HL-60 (cell line): ENCODE measurements at regions not wholly inside any gene's neighbourhood (a gene's known extent, or its start where the extent isn't known, plus 50 kb on each side); places are given as distances from the start of the nearest gene placed in this dataset.

ENCODE experiments used
- DNase-seq, 2 experiments: peaks; one replicate each; pipeline ENCODE4 v3.0.0-alpha.2; 2010 to 2020; ENCODE audit warnings: low read depth in 1 of 2, low spot score in 1 of 2
- H3K27ac ChIP-seq: fragments of 250-450 bp; sonication (Bioruptor Pico); replicated peaks from 2 replicates; pipeline ENCODE4 v1.5.1; 2020; ENCODE audit warnings: mild to moderate bottlenecking, moderate library complexity
- H3K27me3 ChIP-seq: fragments of 250-450 bp; sonication (Bioruptor Pico); 2 replicates; pipeline ENCODE4 v1.5.1; 2021; ENCODE audit warnings: mild to moderate bottlenecking, moderate library complexity; ENCODE audit not compliant: insufficient read depth, poor library complexity, severe bottlenecking
- H3K4me3 ChIP-seq: replicated peaks from 2 replicates; pipeline ENCODE4 v1.5.1; 2011; ENCODE audit warnings: mild to moderate bottlenecking, control low read depth, low read length; ENCODE audit not compliant: insufficient read depth
- GABPA ChIP-seq: IDR thresholded peaks from 2 replicates; pipeline ENCODE4 v1.6.1; 2012; ENCODE audit warnings: low read depth
- POLR2AphosphoS5 ChIP-seq: IDR thresholded peaks from 2 replicates; pipeline ENCODE4 v1.6.1; 2012; ENCODE audit warnings: low read depth
- SPI1 ChIP-seq: IDR thresholded peaks from 2 replicates; pipeline ENCODE4 v1.6.1; 2012; ENCODE audit warnings: low read depth, mild to moderate bottlenecking, borderline replicate concordance
- TF ChIP-seq, protein P1 (sequence below): IDR thresholded peaks from 2 replicates; pipeline ENCODE4 v1.6.1; 2012; ENCODE audit warnings: low read depth; ENCODE audit not compliant: insufficient replicate concordance

DNA sequence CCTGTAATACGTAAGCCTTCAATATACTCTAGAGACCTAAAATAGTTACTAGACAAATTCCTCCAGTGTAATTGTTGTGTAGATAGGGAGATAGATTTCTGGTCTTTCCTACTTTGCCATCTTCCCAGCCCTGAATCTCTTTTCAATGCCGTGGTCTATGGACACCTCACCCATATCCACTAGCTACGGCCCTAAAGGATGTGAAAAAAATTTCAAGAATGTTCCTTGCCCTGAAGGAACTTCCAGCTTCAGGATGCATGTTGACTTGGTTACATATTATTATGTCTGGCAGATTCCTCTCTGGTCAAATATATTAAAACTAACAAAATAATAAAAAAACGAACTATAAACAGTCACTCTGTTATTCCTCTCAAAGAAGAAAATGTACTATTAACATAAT lies 52.4 kb upstream of the TSPAN5 start:
- no peak for TF ChIP-seq SPI1
- TF ChIP-seq GABPA = no peak
- TF ChIP-seq, protein P1, sequence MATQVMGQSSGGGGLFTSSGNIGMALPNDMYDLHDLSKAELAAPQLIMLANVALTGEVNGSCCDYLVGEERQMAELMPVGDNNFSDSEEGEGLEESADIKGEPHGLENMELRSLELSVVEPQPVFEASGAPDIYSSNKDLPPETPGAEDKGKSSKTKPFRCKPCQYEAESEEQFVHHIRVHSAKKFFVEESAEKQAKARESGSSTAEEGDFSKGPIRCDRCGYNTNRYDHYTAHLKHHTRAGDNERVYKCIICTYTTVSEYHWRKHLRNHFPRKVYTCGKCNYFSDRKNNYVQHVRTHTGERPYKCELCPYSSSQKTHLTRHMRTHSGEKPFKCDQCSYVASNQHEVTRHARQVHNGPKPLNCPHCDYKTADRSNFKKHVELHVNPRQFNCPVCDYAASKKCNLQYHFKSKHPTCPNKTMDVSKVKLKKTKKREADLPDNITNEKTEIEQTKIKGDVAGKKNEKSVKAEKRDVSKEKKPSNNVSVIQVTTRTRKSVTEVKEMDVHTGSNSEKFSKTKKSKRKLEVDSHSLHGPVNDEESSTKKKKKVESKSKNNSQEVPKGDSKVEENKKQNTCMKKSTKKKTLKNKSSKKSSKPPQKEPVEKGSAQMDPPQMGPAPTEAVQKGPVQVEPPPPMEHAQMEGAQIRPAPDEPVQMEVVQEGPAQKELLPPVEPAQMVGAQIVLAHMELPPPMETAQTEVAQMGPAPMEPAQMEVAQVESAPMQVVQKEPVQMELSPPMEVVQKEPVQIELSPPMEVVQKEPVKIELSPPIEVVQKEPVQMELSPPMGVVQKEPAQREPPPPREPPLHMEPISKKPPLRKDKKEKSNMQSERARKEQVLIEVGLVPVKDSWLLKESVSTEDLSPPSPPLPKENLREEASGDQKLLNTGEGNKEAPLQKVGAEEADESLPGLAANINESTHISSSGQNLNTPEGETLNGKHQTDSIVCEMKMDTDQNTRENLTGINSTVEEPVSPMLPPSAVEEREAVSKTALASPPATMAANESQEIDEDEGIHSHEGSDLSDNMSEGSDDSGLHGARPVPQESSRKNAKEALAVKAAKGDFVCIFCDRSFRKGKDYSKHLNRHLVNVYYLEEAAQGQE = no peak
- no peak for TF ChIP-seq POLR2AphosphoS5
- no peak for DNase-seq
- Histone ChIP-seq H3K27ac (no peak overlapping the region), H3K27me3 (no peaks in the 10 kb centered on the region), H3K4me3 (no peak overlapping the region)
